HUES6 (cell line): ENCODE measurements at regions not wholly inside any gene's neighbourhood (a gene's known extent, or its start where the extent isn't known, plus 50 kb on each side); places are given as distances from the start of the nearest gene placed in this dataset.
"Not testable (repeated sequence)": the region's sequence is repeated elsewhere in the genome, so short reads cannot be mapped to it uniquely, and the experiment has no call there.

Experiments used
- H3K27ac ChIP-seq: 2 replicates; pipeline ENCODE4 v1.7.0; 2013; ENCODE audit warnings: low read depth, mild to moderate bottlenecking, low read length, inconsistent platforms
- H3K27me3 ChIP-seq: 2 replicates; pipeline ENCODE4 v1.6.1; 2013; ENCODE audit warnings: low read length; ENCODE audit not compliant: control insufficient read depth, insufficient read depth
- H3K36me3 ChIP-seq: 2 replicates; pipeline ENCODE4 v1.6.1; 2013; ENCODE audit warnings: low read length; ENCODE audit not compliant: control insufficient read depth, insufficient read depth
- H3K4me1 ChIP-seq: 2 replicates; pipeline ENCODE4 v1.6.1; 2013; ENCODE audit warnings: low read length; ENCODE audit not compliant: control insufficient read depth, insufficient read depth
- H3K4me3 ChIP-seq: 2 replicates; pipeline ENCODE4 v1.5.1; 2013; ENCODE audit warnings: low read depth, low read length
- H3K9ac ChIP-seq: one replicate; pipeline ENCODE4 v1.6.1; 2013; ENCODE audit warnings: mild to moderate bottlenecking, low read length
- H3K9me3 ChIP-seq: 2 replicates; pipeline ENCODE4 v1.6.1; 2013; ENCODE audit warnings: low read depth, low read length; ENCODE audit not compliant: control insufficient read depth, insufficient read depth

GRCh38 chr7:73939528-73939927 lies 78.6 kb downstream of the TMEM270 start:
- Histone ChIP-seq H3K9ac (no peak overlapping the region), H3K9me3 (0 out of 2 replicates have a peak, but pooled peaks cover 5% of the 10 kb centered on the region), H3K27ac (no peak overlapping the region), H3K36me3 (no peaks in the 10 kb centered on the region), H3K4me3 (no peak overlapping the region), H3K27me3 (no peaks in the 10 kb centered on the region), H3K4me1 (no peaks in the 10 kb centered on the region)

- H3K9me3 ChIP-seq: peaks cover 12% of the 10 kb centered on the region
- no peak overlapping the region for H3K27ac ChIP-seq
- no peaks in the 10 kb centered on the region for H3K4me1 ChIP-seq
- no peak overlapping the region for H3K4me3 ChIP-seq
- no peak overlapping the region for H3K9ac ChIP-seq
- no peaks in the 10 kb centered on the region for H3K27me3 ChIP-seq
- H3K36me3 ChIP-seq: no peaks in the 10 kb centered on the region
Observed at GRCh38 chr7:73940701-73941238, 79.8 kb downstream of the TMEM270 start.

- no peak overlapping the region for H3K9ac ChIP-seq
- H3K4me3 ChIP-seq: no peak overlapping the region
- no peaks in the 10 kb centered on the region for H3K36me3 ChIP-seq
- no peaks in the 10 kb centered on the region for H3K27me3 ChIP-seq
- H3K27ac ChIP-seq: no peak overlapping the region
- peaks cover 12% of the 10 kb centered on the region for H3K9me3 ChIP-seq
- no peaks in the 10 kb centered on the region for H3K4me1 ChIP-seq
Observed at GRCh38 chr7:73941836-73942551, 81.0 kb downstream of the TMEM270 start.

GRCh38 chr7:73945022-73945421 lies 83.0 kb upstream of the ELN start:
- Histone ChIP-seq H3K4me3 (no peak overlapping the region), H3K4me1 (no peaks in the 10 kb centered on the region), H3K27ac (no peak overlapping the region), H3K27me3 (no peaks in the 10 kb centered on the region), H3K9me3 (peaks cover 12% of the 10 kb centered on the region), H3K36me3 (no peaks in the 10 kb centered on the region), H3K9ac (no peak overlapping the region)

GRCh38 chr7:73948287-73948686 lies 79.7 kb upstream of the ELN start:
- no peaks in the 10 kb centered on the region for H3K36me3 ChIP-seq
- H3K27me3 ChIP-seq: no peaks in the 10 kb centered on the region
- peaks cover 7% of the 10 kb centered on the region for H3K9me3 ChIP-seq
- H3K9ac ChIP-seq: no peak overlapping the region
- no peak overlapping the region for H3K4me3 ChIP-seq
- H3K4me1 ChIP-seq: no peaks in the 10 kb centered on the region
- H3K27ac ChIP-seq: no peak overlapping the region

GRCh38 chr7:73952266-73952665 lies 75.7 kb upstream of the ELN start:
- Histone ChIP-seq H3K4me1 (no peaks in the 10 kb centered on the region), H3K27me3 (no peaks in the 10 kb centered on the region), H3K4me3 (no peak overlapping the region), H3K36me3 (no peaks in the 10 kb centered on the region), H3K9ac (no peak overlapping the region), H3K27ac (no peak overlapping the region), H3K9me3 (no peaks in the 10 kb centered on the region; the same call in 1 of the 2 replicates)

- no peaks in the 10 kb centered on the region for H3K4me1 ChIP-seq
- no peak overlapping the region for H3K4me3 ChIP-seq
- no peaks in the 10 kb centered on the region for H3K9me3 ChIP-seq
- H3K27ac ChIP-seq: no peak overlapping the region
- H3K27me3 ChIP-seq: no peaks in the 10 kb centered on the region
- H3K9ac ChIP-seq: no peak overlapping the region
- H3K36me3 ChIP-seq: no peaks in the 10 kb centered on the region
Observed at GRCh38 chr7:73954181-73954580, 73.8 kb upstream of the ELN start.

- H3K36me3 ChIP-seq: no peaks in the 10 kb centered on the region
- no peaks in the 10 kb centered on the region for H3K9me3 ChIP-seq
- H3K4me1 ChIP-seq: no peaks in the 10 kb centered on the region
- no peak overlapping the region for H3K27ac ChIP-seq
- H3K9ac ChIP-seq: no peak overlapping the region
- H3K4me3 ChIP-seq: no peak overlapping the region
- H3K27me3 ChIP-seq: no peaks in the 10 kb centered on the region
Observed at GRCh38 chr7:73954861-73955260, 73.1 kb upstream of the ELN start.

GRCh38 chr7:73960548-73960947 lies 67.4 kb upstream of the ELN start:
- peaks cover 8% of the 10 kb centered on the region for H3K9me3 ChIP-seq
- H3K9ac ChIP-seq: no peak overlapping the region
- no peaks in the 10 kb centered on the region for H3K36me3 ChIP-seq
- H3K27ac ChIP-seq: no peak overlapping the region
- no peak overlapping the region for H3K4me3 ChIP-seq
- H3K4me1 ChIP-seq: no peaks in the 10 kb centered on the region
- no peaks in the 10 kb centered on the region for H3K27me3 ChIP-seq

GRCh38 chr7:73961991-73962390 lies 66.0 kb upstream of the ELN start:
- H3K4me1 ChIP-seq, H3K27me3 ChIP-seq, H3K9ac ChIP-seq, H3K27ac ChIP-seq, H3K36me3 ChIP-seq, H3K4me3 ChIP-seq, H3K9me3 ChIP-seq: not testable (repeated sequence)

GRCh38 chr7:73963252-73963822 lies 64.6 kb upstream of the ELN start:
- H3K4me1 ChIP-seq: no peaks in the 10 kb centered on the region
- no peak overlapping the region for H3K9ac ChIP-seq
- no peaks in the 10 kb centered on the region for H3K36me3 ChIP-seq
- H3K9me3 ChIP-seq: peaks cover 8% of the 10 kb centered on the region
- H3K4me3 ChIP-seq: no peak overlapping the region
- H3K27me3 ChIP-seq: no peaks in the 10 kb centered on the region
- no peak overlapping the region for H3K27ac ChIP-seq
